NCI-H774 (cell line): ENCODE measurements at regions not wholly inside any gene's neighbourhood (a gene's known extent, or its start where the extent isn't known, plus 50 kb on each side); places are given as distances from the start of the nearest gene placed in this dataset.
"Not testable (repeated sequence)": the region's sequence is repeated elsewhere in the genome, so short reads cannot be mapped to it uniquely, and the experiment has no call there.

ENCODE experiments used
- DNase-seq: peaks from one replicate; lab custom pipeline; 2025; lab: John Stamatoyannopoulos, UW

GRCh38 chrX:1059576-1060561, 152.6 kb downstream of the CRLF2 start:
- DNase-seq, result no peak

- not testable (repeated sequence) for DNase-seq
Observed at GRCh38 chrX:1053600-1053999, 158.8 kb downstream of the CRLF2 start.

GRCh38 chrX:1053072-1053471, 159.4 kb downstream of the CRLF2 start:
- no peak for DNase-seq

GRCh38 chrX:1052021-1052420, 160.4 kb downstream of the CRLF2 start:
- no peak for DNase-seq

- DNase-seq, result no peak
Observed at GRCh38 chrX:1051421-1051820, 161.0 kb downstream of the CRLF2 start.

GRCh38 chrX:1045680-1046314, 166.7 kb downstream of the CRLF2 start:
- DNase-seq, result no peak

- no peak for DNase-seq
Observed at GRCh38 chrX:1041091-1041490, 171.4 kb downstream of the CRLF2 start.

- DNase-seq, result not testable (repeated sequence)
Observed at GRCh38 chrX:1035931-1036330, 176.5 kb downstream of the CRLF2 start.

GRCh38 chrX:1035206-1035605, 177.2 kb downstream of the CRLF2 start:
- DNase-seq, result no peak

- DNase-seq, result no peak
Observed at GRCh38 chrX:1034717-1035116, 177.7 kb downstream of the CRLF2 start.

- DNase-seq, result no peak
Observed at GRCh38 chrX:1031521-1032430, 180.7 kb downstream of the CRLF2 start.

GRCh38 chrX:1029494-1029893, 183.0 kb downstream of the CRLF2 start:
- DNase-seq, result no peak

GRCh38 chrX:1027680-1028079, 184.8 kb downstream of the CRLF2 start:
- no peak for DNase-seq

- DNase-seq, result no peak
Observed at GRCh38 chrX:1027133-1027532, 185.3 kb downstream of the CRLF2 start.

- no peak for DNase-seq
Observed at GRCh38 chrX:1026263-1027015, 186.0 kb downstream of the CRLF2 start.

GRCh38 chrX:1025413-1025812, 187.0 kb downstream of the CRLF2 start:
- DNase-seq, result no peak

GRCh38 chrX:1023676-1024075, 188.8 kb downstream of the CRLF2 start:
- DNase-seq, result no peak

GRCh38 chrX:1021314-1021993, 191.0 kb downstream of the CRLF2 start:
- not testable (repeated sequence) for DNase-seq

GRCh38 chrX:1020634-1021166, 191.7 kb downstream of the CRLF2 start:
- DNase-seq, result no peak

- DNase-seq, result not testable (repeated sequence)
Observed at GRCh38 chrX:1016926-1017325, 195.5 kb downstream of the CRLF2 start.

GRCh38 chrX:1016281-1016680, 196.2 kb downstream of the CRLF2 start:
- DNase-seq, result not testable (repeated sequence)
